Stimulated activated naive CD8-positive, alpha-beta T cell treated with anti-CD3 and anti-CD28 coated beads, Interleukin-15, Interleukin-2, amounts not matched to agents 100 U/mL and 50 U/mL, for 24 hours (primary cell): ENCODE measurements at regions not wholly inside any gene's neighbourhood (a gene's known extent, or its start where the extent isn't known, plus 50 kb on each side); places are given as distances from the start of the nearest gene placed in this dataset.
"Not testable (repeated sequence)": the region's sequence is repeated elsewhere in the genome, so short reads cannot be mapped to it uniquely, and the experiment has no call there.

Source experiments
- ATAC-seq: fragments of 150-1000 bp; cut with Tn5 transposase; one replicate; pipeline ENCODE4 v1.10.0; 2021
- DNase-seq: peaks from one replicate; pipeline ENCODE4 v3.0.0; 2021

DNA sequence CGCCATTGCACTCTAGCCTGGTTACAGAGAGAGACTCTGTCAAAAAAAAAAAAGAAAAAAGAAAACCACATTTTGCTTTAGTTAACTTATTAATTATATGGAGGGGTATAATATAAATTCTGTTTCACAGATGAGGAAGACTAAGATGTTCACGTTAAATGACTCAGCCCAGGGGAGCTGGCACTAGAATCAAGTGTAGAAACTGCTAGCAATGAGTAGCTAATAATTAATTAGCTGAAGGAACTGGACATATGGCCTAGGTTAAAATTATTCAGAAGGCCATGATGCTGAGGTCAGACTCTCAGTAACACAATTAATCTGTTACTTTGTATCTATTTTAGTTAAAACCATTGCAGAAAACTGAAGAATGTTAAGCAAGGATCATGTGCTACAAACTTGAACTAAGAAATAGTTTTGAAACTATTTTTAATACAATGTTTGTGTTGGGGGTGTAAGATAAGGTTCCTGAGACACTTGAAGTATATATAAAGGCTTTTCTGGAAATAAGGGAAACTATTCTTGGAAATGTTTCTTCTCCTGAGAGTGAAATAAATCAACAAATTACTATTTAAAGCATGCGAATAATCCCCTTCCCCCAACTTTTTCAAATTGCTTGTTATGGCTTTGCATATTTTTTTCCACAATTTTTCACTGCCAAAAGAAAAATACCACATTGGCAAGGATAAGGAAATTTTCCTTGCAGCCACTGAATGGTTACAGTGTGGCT, 589.3 kb downstream of the SOX5 start:
- DNase-seq: no peak
- ATAC-seq: no peak

DNA sequence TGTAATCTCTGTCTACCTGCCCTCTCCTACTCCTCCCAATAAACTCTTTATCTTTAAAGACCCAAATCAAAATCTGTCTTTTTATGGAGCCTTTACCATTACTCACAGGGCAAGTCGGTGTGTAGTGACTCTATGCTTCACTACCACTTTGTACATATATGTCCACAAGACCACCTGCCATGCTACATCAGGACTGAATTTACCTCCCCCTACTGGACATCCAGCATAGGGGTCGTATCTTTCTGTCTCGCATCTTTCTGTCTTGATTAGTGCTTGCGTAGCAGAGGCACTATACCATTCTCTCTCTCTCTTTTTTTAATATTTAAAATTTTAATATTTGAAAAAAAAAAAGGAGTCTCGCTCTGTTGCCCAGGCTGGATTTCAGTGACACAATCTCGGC, 587.5 kb downstream of the SOX5 start:
- ATAC-seq (no peak), DNase-seq (no peak)

DNA sequence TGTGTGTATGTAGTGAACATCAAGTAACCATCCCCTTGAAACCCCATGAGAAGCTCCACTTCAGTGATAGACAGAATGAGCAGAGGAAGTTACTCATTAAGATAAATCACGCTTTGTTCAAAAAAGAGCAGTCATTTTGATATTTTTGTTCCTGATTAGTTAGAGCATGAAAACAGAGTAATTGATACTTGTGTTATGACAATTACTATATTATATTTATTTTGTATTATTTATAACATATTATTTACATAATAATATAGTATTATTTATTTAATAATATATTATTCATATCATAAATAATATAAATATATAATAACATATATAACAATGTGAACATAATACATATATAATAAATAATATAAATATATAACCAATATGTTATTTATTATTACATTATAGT, 580.9 kb downstream of the SOX5 start:
- no peak for DNase-seq
- no peak for ATAC-seq

DNA sequence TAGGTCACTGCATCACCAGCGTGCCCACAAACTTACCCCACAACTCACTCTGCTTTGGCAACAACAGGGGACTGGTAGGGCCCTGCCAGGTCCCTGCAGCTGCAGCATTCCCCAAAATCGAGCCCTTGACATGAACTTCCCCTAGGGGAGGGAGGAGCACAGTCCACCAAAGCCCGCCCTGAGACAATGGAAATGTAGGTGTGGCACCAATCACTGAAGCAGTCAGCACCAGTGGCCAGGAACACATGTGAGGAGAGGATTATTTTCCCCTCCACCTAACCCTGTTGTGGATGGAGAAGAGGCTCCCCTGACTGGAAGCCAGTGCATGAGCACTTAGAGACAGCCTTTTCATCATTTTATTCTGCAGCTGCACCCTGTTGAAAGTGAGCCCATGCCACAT, 573.8 kb downstream of the SOX5 start:
- no peak for ATAC-seq
- no peak for DNase-seq

DNA sequence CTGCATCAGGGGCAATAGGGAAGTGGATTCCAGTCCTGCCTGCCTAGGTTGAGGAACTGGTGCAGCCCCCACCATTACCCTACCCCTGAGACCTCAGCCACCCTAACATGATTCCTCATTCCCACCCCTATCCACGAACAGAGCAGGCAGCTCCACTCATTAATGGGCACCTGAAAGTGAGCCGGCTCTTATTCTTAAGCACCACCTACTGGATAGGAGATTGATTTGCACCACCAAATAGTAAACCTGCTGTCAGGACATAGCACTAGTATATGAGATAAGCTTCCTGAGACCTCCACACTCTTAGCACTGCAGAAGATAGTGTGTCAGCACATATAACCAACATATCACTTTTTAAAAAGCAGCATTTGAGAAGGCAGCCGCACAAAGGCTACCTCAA, 573.2 kb downstream of the SOX5 start:
- no peak for DNase-seq
- no peak for ATAC-seq

DNA sequence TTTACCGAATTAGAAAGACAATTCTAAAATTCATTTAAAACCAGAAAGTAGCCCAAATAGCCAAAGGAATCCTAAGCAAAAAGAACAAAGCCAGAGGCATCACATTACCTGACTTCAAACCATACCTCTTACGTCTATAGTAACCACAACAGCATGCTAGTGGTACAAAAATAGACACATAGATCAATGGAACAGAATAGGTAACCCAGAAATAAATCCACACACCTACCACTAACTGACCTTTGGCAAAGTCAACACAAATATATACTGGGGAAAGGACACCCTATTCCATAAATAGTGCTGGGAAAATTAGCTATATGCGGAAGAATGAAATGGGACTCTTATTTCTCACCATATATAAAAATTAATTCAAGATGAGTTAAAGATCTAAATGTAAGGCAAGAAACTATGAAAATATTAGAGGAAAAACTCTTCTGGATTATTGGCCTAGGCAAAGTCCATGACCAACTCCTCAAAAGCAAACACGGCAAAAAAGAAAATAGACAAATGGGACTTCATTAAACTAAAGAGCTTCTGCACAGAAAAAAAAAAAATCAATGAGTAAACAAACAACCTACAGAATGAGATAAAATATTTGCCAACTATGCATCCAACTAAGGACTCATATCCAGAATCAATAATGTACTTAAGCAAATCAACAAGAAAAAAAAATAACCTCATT, 568.9 kb downstream of the SOX5 start:
- ATAC-seq (no peak), DNase-seq (no peak)

DNA sequence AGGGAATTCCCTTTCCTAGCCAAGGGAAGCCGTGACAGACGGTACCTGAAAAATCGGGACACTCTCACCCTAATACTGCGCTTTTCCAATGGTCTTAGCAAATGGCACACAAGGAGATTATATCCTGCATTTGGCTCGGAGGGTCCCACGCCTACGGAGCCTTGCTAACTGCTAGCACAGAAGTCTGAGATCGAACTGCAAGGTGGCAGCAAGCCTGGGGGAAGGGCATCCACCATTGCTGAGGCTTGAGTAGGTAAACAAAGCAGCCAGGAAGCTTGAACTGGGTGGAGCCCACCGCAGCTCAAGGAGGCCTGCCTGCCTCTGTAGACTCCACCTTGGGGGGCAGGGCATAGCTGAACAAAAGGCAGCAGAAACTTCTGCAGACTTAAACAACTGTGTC, 560.6 kb downstream of the SOX5 start:
- ATAC-seq, DNase-seq: not testable (repeated sequence)

DNA sequence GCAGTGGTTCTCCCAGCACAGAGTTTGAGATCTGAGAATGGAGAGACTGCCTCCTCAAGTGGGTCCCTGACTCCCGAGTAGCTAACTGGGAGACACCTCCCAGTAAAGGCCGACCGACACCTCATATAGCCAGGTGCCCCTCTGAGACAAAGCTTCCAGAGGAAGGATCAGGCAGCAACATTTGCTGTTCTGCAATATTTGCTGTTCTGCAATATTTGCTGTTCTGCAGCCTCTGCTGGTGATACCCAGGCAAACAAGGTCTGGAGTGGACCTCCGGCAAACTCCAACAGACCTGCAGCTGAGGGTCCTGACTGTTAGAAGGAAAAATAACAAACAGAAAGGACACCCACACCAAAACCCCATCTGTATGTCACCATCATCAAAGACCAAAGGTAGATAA, 560.2 kb downstream of the SOX5 start:
- DNase-seq, ATAC-seq: not testable (repeated sequence)

DNA sequence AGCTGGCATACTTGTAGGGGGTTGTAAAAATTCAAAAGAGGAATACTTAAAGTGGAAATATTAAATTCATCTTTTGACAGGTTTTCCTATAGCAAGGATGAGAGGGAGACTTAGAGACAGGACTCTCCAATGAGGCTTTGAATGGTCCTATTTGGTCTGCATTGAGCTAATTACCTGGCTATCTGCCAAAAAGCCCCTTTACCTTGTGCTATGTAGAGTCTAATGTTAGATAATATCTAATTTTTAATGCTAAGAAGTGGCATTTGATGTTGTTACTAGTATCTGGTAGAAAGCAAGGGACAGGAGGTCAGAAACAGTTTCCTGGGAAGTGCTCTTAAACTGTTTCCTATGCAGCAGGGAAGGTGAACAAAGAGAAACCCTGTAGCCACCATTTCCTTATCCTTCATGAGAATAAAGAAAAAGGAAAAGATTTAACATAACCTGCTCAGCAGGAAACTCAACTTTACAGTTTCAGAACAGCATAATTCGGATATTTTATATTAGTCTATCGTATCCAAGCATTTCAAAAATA, 550.0 kb downstream of the SOX5 start:
- DNase-seq: no peak
- no peak for ATAC-seq

DNA sequence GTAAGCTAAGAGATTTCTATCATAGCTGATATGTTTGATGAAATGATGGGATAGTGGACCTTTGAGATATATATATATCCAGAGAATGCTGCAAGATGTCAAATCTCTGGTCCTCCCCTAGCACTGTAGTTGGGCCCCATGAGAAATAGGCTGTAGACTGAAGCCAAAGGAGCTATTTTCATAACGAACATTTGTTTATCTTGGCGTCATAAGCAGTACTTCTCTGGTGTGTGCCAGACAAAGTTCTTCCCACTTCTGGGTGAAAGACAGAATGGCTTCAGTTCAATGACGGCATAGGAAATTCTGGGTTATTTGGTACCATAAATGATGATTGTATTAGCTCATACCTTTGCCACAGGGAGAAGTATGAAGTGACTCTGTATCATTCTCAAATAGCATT, 534.3 kb downstream of the SOX5 start:
- ATAC-seq (no peak), DNase-seq (no peak)

DNA sequence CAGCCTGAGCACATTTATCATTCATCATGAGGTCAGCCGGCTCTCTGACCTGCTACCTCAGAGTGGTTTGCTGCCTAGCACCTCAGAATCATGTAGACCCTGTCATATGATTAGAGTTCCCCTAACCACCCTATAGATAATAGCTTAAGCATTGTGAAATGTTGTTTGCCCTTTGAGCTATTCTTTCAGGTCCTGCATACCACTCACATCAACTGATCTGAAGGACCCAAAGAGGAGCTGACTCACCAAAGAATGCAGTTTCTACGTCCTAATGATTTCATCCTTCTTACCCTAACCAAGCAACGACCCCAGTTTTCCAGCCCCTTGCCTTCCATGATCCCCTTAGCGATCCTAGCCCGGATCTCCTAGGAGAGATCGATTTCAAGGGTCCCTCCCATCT, 527.9 kb downstream of the SOX5 start:
- ATAC-seq: no peak
- no peak for DNase-seq

DNA sequence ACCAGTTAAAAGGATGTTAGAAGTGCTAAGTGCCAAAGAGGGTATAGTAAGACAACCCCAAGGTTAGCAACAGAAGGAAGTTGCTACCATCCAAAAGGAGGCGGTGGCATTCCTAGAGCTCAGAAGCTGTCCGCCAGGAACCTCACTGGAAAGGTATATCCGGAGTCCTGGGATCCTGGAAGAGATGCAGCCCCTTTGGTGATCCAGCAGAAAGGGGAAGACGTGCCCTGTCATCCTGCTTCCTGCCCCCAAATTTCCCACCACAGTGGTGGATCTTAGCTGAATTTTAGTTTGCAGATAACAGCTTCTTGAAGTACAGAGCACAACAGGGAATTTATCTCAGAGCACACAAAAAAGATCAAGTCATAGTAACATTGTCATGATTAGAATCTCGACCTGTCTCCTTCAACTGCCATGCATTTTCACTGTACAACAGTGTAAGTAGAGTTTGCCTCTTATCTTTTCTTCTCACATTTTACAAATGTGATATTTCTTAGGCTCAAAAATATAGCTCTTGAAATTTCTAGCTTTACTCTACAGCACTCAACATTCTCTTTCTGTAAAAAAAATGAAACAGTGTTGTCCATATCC, 526.3 kb downstream of the SOX5 start:
- DNase-seq: no peak

DNA sequence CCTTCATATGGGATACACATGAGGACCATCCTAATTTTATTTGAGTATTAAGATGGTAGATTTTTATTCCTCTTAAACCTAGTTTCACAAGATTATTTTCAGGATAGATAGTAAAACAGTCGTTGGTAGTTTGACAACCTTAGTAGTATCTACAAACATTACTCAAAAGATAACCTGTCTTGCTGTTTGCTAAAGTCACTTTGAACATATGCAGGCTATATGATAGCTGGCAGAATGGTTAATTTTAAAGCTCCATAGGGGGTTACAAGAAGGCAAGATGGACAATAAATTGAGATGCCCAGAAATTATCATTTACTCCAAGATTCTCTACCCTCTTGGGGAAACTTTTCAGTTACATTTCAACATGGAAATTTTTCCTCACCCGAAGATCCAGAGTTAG, 525.7 kb downstream of the SOX5 start:
- DNase-seq (no peak), ATAC-seq (no peak)

More for the DNA sequence above, 526.3 kb downstream of the SOX5 start:
- no peak for ATAC-seq

DNA sequence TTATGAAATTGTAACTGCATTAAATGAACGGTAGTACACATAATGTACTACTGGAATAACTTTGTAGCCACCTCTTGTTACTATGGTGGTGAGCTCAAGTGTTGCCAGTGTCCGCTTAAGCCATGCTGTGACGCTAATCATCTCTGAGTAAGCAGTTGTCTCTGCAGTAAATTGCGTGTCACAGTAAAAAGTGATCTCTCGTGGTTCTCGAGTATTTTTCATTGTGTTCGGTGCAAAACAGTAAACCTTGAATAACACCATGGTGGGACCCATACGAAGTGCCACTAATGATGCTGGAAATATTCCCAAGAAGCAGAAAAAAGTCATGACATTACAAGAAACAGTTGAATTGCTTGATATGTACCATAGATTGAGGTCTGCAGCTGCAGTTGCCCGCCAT, 524.8 kb downstream of the SOX5 start:
- no peak for ATAC-seq
- DNase-seq: no peak

DNA sequence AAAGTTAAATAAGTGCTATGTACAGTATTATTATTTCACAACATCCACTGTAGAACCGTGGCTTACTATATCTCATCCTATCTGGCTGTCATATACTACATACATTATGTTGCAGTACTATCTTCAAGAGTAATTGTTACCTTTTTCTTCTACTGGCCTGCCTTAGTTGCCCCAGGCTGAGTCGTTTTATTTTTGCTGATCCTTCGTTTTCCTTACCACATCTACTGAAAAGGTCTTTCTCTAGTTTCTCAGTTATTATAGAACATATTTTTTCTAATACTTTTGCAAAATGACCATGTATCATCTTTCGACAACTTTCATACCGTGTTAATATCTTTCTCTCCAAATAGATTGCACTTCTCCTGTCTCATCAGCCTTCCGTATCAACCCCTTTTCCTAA, 523.1 kb downstream of the SOX5 start:
- no peak for ATAC-seq

DNA sequence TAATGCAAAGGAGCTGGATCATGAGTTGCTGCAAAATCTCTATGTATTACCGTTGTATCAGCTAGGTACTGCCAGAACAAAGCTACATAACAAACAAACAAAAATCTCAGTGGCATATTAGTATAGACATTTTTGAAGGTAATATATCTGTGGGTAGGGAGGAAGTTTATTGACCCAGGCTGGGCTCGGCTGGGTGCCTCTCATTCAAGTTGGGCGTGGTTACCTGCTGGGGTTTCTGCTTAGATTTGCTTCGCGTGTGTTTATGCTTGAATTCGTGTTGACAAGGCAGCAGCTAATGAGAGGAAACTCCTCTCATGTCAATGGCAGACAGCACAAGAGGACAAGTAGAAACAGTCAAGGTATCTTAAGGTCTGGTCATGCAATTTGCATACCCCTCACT, 520.7 kb downstream of the SOX5 start:
- DNase-seq (no peak), ATAC-seq (no peak)

More for the DNA sequence above, 523.1 kb downstream of the SOX5 start:
- no peak for DNase-seq

DNA sequence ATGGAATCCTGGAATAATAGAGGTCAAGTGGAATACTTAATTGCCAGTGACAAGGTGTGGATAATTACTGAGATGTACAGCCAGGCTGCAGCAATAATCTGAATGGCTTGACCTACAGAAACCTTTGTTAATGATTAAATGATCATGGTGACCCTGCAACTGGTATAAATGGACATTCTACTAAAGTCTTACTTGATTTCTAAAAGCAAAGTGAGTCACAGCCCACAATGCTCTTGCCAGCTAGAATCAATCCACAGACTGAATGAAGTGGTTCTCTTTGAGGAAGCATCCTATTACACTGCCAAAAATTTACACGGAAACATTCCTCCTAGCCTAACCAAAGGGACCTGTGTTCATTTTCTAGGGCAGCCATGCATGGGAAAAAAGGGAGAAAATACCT, 518.5 kb downstream of the SOX5 start:
- no peak for DNase-seq
- no peak for ATAC-seq

DNA sequence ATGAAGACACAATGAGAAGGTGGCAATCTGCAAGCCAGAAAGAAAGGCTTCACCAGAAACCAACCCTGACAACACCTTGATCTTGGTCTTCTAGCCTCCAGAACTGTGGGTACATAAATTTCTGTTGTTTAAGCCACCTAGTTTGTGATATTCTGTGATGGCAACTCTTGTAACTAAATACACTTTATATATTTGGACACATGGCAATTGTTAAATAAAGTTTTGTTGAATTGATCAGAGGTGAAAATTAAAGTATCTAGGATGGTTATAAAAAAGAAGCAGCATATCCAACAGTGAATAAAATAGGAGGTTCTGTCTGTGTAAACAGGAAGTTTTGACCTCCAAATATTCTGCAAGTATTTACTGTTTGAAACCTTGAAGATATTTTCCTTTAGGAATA, 516.3 kb downstream of the SOX5 start:
- no peak for DNase-seq
- ATAC-seq: no peak

DNA sequence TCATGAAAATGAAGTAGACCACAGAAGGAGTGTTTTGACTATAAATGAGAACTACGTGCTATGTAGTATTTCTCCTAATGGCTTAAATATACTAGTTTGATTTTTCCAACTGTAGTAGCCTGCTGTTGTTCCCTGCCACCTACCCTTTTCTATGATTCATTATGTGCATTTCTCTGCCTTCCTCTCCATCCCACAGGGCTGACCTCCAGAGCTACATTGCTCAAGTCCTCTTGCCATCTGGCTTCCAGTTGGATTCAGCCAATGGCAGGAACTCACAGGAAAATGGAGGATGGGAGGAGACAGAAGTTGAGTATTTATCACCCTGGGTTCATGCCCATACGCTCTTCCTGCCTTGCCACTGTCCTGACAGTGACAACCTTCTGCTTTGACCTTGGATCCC, 515.3 kb downstream of the SOX5 start:
- DNase-seq (no peak), ATAC-seq (no peak)

DNA sequence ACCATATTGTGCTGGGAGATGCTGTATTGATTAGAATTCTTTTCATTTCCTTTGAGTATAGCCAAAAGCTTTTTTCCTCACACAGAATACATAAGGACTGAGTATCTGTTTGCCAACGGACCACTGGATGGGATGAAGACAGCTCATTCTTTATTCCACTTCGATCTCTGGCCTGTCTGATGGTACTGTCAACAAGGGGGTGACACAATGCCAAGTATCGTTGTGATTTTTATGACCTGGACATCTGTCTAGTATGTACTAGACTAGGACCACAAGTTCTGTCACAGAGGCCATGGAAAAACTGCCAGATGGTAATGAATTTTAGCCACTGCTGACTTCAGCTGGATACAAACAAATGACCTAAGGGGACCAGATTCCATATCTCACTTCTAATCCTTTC, 502.7 kb downstream of the SOX5 start:
- ATAC-seq (no peak), DNase-seq (no peak)

DNA sequence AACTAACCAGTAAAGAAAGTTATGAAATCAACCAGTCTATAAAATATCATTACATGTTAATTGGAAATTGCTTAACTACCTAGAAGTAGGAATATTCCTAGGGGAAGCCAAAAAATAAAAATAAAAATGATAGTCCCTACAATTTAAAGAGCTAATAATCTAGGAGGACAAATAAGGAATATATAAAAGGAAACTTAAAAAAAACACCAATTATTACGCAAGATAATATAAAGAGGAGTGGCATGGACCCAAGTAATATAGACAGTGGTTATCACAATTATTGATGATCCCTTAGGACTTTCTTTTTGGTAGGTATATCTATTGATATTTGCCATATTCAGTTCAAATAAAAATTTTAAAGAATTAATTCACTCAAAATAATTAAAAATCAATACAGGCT, 498.7 kb downstream of the SOX5 start:
- ATAC-seq (no peak), DNase-seq (no peak)

DNA sequence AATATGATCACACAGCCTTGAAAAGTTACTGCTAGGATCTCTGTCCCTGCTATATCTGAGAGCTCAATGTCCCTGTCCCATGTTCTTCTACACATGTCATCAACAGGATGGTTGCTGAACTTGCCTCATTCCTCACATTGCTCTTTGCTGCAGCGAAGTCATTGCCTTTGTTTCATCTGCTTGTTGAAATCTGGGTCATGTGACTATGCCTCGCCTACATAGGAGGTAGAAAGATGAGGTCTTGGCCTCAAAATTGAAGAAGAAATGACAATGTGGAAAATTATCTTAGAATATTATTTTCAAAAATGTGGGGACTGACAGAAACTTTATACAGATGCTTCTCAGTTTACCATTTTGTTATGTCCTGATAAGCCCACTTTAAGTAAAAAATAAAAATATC, 494.2 kb downstream of the SOX5 start:
- DNase-seq: no peak
- no peak for ATAC-seq

DNA sequence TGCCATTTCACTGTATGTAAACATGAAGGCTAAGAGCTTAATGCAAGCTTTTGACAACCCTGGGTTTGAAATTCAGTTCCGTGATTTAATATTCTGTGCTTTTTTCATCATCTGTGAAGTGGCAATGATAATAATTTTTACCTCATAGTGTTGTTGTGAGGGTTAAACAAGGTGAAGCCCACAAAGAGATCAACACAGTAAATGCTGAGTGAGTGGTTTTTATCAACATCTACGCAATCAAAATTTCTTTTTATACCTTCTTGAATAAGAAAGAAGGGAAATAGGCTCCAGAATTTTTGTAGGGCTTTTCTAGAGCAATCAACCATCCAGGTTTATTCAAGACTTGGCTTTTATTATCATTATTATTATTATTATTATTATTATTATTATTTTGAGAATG, 490.8 kb downstream of the SOX5 start:
- DNase-seq (no peak), ATAC-seq (no peak)

DNA sequence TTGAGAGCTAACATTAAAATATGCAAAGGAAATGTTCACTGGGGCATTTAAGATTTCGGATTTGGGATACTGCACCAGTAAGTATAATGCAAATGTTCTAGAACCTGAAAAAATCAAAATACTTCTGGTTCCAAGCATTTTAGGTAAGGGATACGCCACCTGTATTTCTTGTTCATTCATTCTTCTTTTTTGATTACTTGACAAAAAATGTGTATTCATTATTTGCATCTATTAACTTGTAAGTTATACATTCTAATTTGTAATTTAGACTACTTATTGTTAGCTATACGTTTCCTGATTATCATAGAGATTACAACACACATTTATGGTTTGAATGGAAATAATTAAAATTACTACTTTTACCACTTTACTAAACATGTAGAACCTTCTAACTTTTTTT, 486.9 kb downstream of the SOX5 start:
- ATAC-seq: no peak

More for the DNA sequence above, 486.9 kb downstream of the SOX5 start:
- DNase-seq: no peak
